Lung (tissue), 11 donors: ENCODE measurements at regions not wholly inside any gene's neighbourhood (a gene's known extent, or its start where the extent isn't known, plus 50 kb on each side); places are given as distances from the start of the nearest gene placed in this dataset.

Experiments used
- ATAC-seq: fragments of 200-7000 bp; cut with Tn5 transposase; one replicate; pipeline ENCODE4 v1.9.1; 2020; ENCODE audit warnings: moderate number of reproducible peaks; ENCODE audit not compliant: insufficient read depth, low FRiP score
- DNase-seq, 3 donors: peaks; one replicate each; pipeline ENCODE4 v3.0.0-alpha.2; 2013 to 2017
- H3K27ac ChIP-seq, 2 donors: one replicate each; pipeline ENCODE4 v1.5.1; 2013; ENCODE audit warnings: mild to moderate bottlenecking in 2 of 2, moderate library complexity in 2 of 2, control low read depth in 1 of 2, inconsistent platforms in 1 of 2, low read depth in 1 of 2, low read length in 1 of 2
- H3K27me3 ChIP-seq, 3 donors: one replicate each; pipeline ENCODE4 v1.5.1; 2013; ENCODE audit warnings: low read length in 2 of 3; ENCODE audit not compliant: control insufficient read depth in 3 of 3, insufficient read depth in 3 of 3
- H3K36me3 ChIP-seq, 4 donors: one replicate each; pipeline ENCODE4 v1.5.1; 2013; ENCODE audit warnings: low read length in 4 of 4, mild to moderate bottlenecking in 1 of 4, moderate library complexity in 1 of 4; ENCODE audit not compliant: control insufficient read depth in 4 of 4, insufficient read depth in 4 of 4
- H3K4me1 ChIP-seq, 5 donors: one replicate each; pipeline ENCODE4 v1.5.1; 2013; ENCODE audit warnings: low read length in 5 of 5, mild to moderate bottlenecking in 2 of 5, moderate library complexity in 1 of 5; ENCODE audit not compliant: control insufficient read depth in 5 of 5, insufficient read depth in 5 of 5
- H3K4me3 ChIP-seq: one replicate; pipeline ENCODE4 v1.5.1; 2013; ENCODE audit warnings: mild to moderate bottlenecking, control low read depth, moderate library complexity
- H3K9ac ChIP-seq, 2 donors: one replicate each; pipeline ENCODE4 v1.5.1; 2013; ENCODE audit warnings: low read length in 2 of 2, control low read depth in 1 of 2; ENCODE audit not compliant: insufficient read depth in 1 of 2
- H3K9me3 ChIP-seq, 4 donors: one replicate each; pipeline ENCODE4 v1.5.1; 2013; ENCODE audit warnings: low read length in 3 of 4, mild to moderate bottlenecking in 1 of 4, moderate library complexity in 1 of 4; ENCODE audit not compliant: control insufficient read depth in 4 of 4, insufficient read depth in 3 of 4
- CTCF ChIP-seq: IDR thresholded peaks from 2 replicates; pipeline ENCODE4 v1.5.1; 2012; ENCODE audit warnings: mild to moderate bottlenecking; ENCODE audit errors: control extremely low read depth, extremely low read depth
- WGBS, 2 donors: extraction: QIAGEN DNeasy Blood & Tissue Kit; methylation state at CpG; one replicate each; pipeline ENCODE4 v1.1.7; 2013; 5-methylcytosine and 5-hydroxymethylcytosine counted together
- donor health status: control.
- donor health status: control.
- donor health status: Bipolar disorder and iron deficiency.
- donor health status: healthy.
- donor health status: DM: yes; HTN: yes; CAD: no.

GRCh38 chr5:3339092-3339797, 256.4 kb upstream of the IRX1 start:
- Histone ChIP-seq H3K9me3 (no peaks in the 10 kb centered on the region), H3K27me3 (no peaks in the 10 kb centered on the region), H3K4me1 (peaks cover 0 to 9% (median 0%) of the 10 kb centered on the region in 5 donors), H3K27ac (no peak overlapping the region), H3K4me3 (no peak overlapping the region), H3K9ac (no peak overlapping the region), H3K36me3 (no peaks in the 10 kb centered on the region)
- no peak for TF ChIP-seq CTCF
- ATAC-seq (no peak), DNase-seq (no peak)
- 80 to 87% methylated on average over 23 of the region's 23 CpGs for WGBS, 2 donors

- Histone ChIP-seq H3K27ac (no peak overlapping the region), H3K4me3 (no peak overlapping the region), H3K36me3 (no peaks in the 10 kb centered on the region), H3K9ac (no peak overlapping the region), H3K9me3 (peaks cover 0 to 3% (median 0%) of the 10 kb centered on the region in 4 donors), H3K27me3 (no peaks in the 10 kb centered on the region), H3K4me1 (peaks cover 0 to 9% (median 0%) of the 10 kb centered on the region in 5 donors)
- WGBS, 2 donors: 80 to 88% methylated on average over 16 of the region's 16 CpGs
- no peak for DNase-seq
- TF ChIP-seq CTCF: no peak
- ATAC-seq: no peak
Measured at GRCh38 chr5:3337812-3338541, 257.7 kb upstream of the IRX1 start.

- H3K9me3 ChIP-seq: peaks cover 0 to 5% (median 0%) of the 10 kb centered on the region in 4 donors
- ATAC-seq: no peak
- no peak for TF ChIP-seq CTCF
- no peak for DNase-seq
- H3K27ac ChIP-seq: no peak overlapping the region
- peaks cover 0 to 7% (median 0%) of the 10 kb centered on the region in 5 donors for H3K4me1 ChIP-seq
- H3K9ac ChIP-seq: no peak overlapping the region
- H3K27me3 ChIP-seq: no peaks in the 10 kb centered on the region
- H3K4me3 ChIP-seq: no peak overlapping the region
- WGBS, 2 donors: 68 to 79% methylated on average over 11 of the region's 11 CpGs
- H3K36me3 ChIP-seq: no peaks in the 10 kb centered on the region
Measured at GRCh38 chr5:3336666-3337065, 259.0 kb upstream of the IRX1 start.
